ELF-1 (cell line): ENCODE measurements at regions not wholly inside any gene's neighbourhood (a gene's known extent, or its start where the extent isn't known, plus 50 kb on each side); places are given as distances from the start of the nearest gene placed in this dataset.
"Not testable (repeated sequence)": the region's sequence is repeated elsewhere in the genome, so short reads cannot be mapped to it uniquely, and the experiment has no call there.

ENCODE experiments used
- DNase-seq: peaks from one replicate; pipeline ENCODE4 v3.0.0-alpha.2; 2016; ENCODE audit warnings: low read depth, low spot score

- no peak for DNase-seq
These were observed 158.3 kb downstream of the RTP5 start for GRCh38 chr2:242027676-242028450.

GRCh38 chr2:242029422-242030225 lies 160.1 kb downstream of the RTP5 start:
- no peak for DNase-seq

GRCh38 chr2:242030226-242030575 lies 160.7 kb downstream of the RTP5 start:
- DNase-seq: no peak

- DNase-seq: no peak
These were observed 161.3 kb downstream of the RTP5 start for GRCh38 chr2:242030858-242031257.

- DNase-seq: no peak
These were observed 162.0 kb downstream of the RTP5 start for GRCh38 chr2:242031481-242032019.

GRCh38 chr2:242032780-242033656 lies 163.5 kb downstream of the RTP5 start:
- no peak for DNase-seq

- no peak for DNase-seq
These were observed 164.6 kb downstream of the RTP5 start for GRCh38 chr2:242034138-242034537.

- DNase-seq: no peak
These were observed 165.7 kb downstream of the RTP5 start for GRCh38 chr2:242034996-242035814.

- no peak for DNase-seq
These were observed 166.5 kb downstream of the RTP5 start for GRCh38 chr2:242035858-242036652.

- DNase-seq: no peak
These were observed 167.1 kb downstream of the RTP5 start for GRCh38 chr2:242036653-242036950.

- no peak for DNase-seq
These were observed 168.8 kb downstream of the RTP5 start for GRCh38 chr2:242038166-242038927.

- DNase-seq: no peak
These were observed 169.4 kb downstream of the RTP5 start for GRCh38 chr2:242038928-242039341.

- no peak for DNase-seq
These were observed 170.8 kb downstream of the RTP5 start for GRCh38 chr2:242040303-242040655.

- DNase-seq: no peak
These were observed 171.2 kb downstream of the RTP5 start for GRCh38 chr2:242040681-242041080.

GRCh38 chr2:242041816-242042215 lies 172.3 kb downstream of the RTP5 start:
- no peak for DNase-seq

GRCh38 chr2:242043538-242044312 lies 174.2 kb downstream of the RTP5 start:
- DNase-seq: no peak

GRCh38 chr2:242044313-242044590 lies 174.7 kb downstream of the RTP5 start:
- DNase-seq: no peak

GRCh38 chr2:242045596-242046144 lies 176.1 kb downstream of the RTP5 start:
- DNase-seq: not testable (repeated sequence)
